ENCODE measurements at regions not wholly inside any gene's neighbourhood (a gene's known extent, or its start where the extent isn't known, plus 50 kb on each side); places are given as distances from the start of the nearest gene placed in this dataset.

GRCh38 chr11:111120161-111120560, 125.4 kb upstream of the POU2AF2 start:
- H3K9me3 Mint-ChIP-seq (ENCODE audit: unreplicated experiment), result no peaks in the 10 kb centered on the region
- no peak for TF ChIP-seq CTCF (IDR thresholded peaks at IDR 0.05; ENCODE audit: unreplicated experiment)
- no peak overlapping the region for H3K27ac Mint-ChIP-seq (ENCODE audit: unreplicated experiment)

GRCh38 chr11:111119751-111120150, 125.8 kb upstream of the POU2AF2 start:
- H3K4me1 Mint-ChIP-seq (ENCODE audit: unreplicated experiment), result no peaks in the 10 kb centered on the region
- H3K27ac Mint-ChIP-seq (ENCODE audit: unreplicated experiment), result no peak overlapping the region
- no peak overlapping the region for H3K4me3 Mint-ChIP-seq (ENCODE audit: unreplicated experiment)
- no peak for DNase-seq (ENCODE audit: low spot score)
- no peaks in the 10 kb centered on the region for H3K36me3 Mint-ChIP-seq (ENCODE audit: low read depth, unreplicated experiment)
- TF ChIP-seq CTCF (IDR thresholded peaks at IDR 0.05; ENCODE audit: unreplicated experiment), result no peak
- peaks cover 3% of the 10 kb centered on the region for H3K27me3 Mint-ChIP-seq (ENCODE audit: unreplicated experiment)
- no peaks in the 10 kb centered on the region for H3K9me3 Mint-ChIP-seq (ENCODE audit: unreplicated experiment)

More at GRCh38 chr11:111120161-111120560, 125.4 kb upstream of the POU2AF2 start:
- DNase-seq (ENCODE audit: low spot score), result no peak
- H3K27me3 Mint-ChIP-seq (ENCODE audit: unreplicated experiment), result peaks cover 3% of the 10 kb centered on the region
- H3K4me1 Mint-ChIP-seq (ENCODE audit: unreplicated experiment), result no peaks in the 10 kb centered on the region
- no peak overlapping the region for H3K4me3 Mint-ChIP-seq (ENCODE audit: unreplicated experiment)
- no peaks in the 10 kb centered on the region for H3K36me3 Mint-ChIP-seq (ENCODE audit: low read depth, unreplicated experiment)

GRCh38 chr11:111115890-111116289, 129.6 kb upstream of the POU2AF2 start:
- DNase-seq (ENCODE audit: low spot score), result no peak
- no peak for TF ChIP-seq CTCF (IDR thresholded peaks at IDR 0.05; ENCODE audit: unreplicated experiment)
- H3K4me1 Mint-ChIP-seq (ENCODE audit: unreplicated experiment), result peaks cover 3% of the 10 kb centered on the region
- H3K9me3 Mint-ChIP-seq (ENCODE audit: unreplicated experiment), result no peaks in the 10 kb centered on the region
- no peak overlapping the region for H3K27ac Mint-ChIP-seq (ENCODE audit: unreplicated experiment)
- H3K36me3 Mint-ChIP-seq (ENCODE audit: low read depth, unreplicated experiment), result no peaks in the 10 kb centered on the region
- no peak overlapping the region for H3K4me3 Mint-ChIP-seq (ENCODE audit: unreplicated experiment)
- peaks cover 4% of the 10 kb centered on the region for H3K27me3 Mint-ChIP-seq (ENCODE audit: unreplicated experiment)

- Mint-ChIP-seq H3K27ac (ENCODE audit: unreplicated experiment) (no peak overlapping the region), H3K9me3 (ENCODE audit: unreplicated experiment) (no peaks in the 10 kb centered on the region), H3K27me3 (ENCODE audit: unreplicated experiment) (peaks cover 4% of the 10 kb centered on the region), H3K4me1 (ENCODE audit: unreplicated experiment) (peaks cover 3% of the 10 kb centered on the region), H3K4me3 (ENCODE audit: unreplicated experiment) (no peak overlapping the region), H3K36me3 (ENCODE audit: low read depth, unreplicated experiment) (no peaks in the 10 kb centered on the region)
- no peak for TF ChIP-seq CTCF (IDR thresholded peaks at IDR 0.05; ENCODE audit: unreplicated experiment)
- DNase-seq (ENCODE audit: low spot score), result no peak
These were observed 131.4 kb upstream of the POU2AF2 start for GRCh38 chr11:111114091-111114490.

GRCh38 chr11:111112614-111113013, 132.9 kb upstream of the POU2AF2 start:
- H3K27ac Mint-ChIP-seq (ENCODE audit: unreplicated experiment), result no peak overlapping the region
- no peak overlapping the region for H3K4me3 Mint-ChIP-seq (ENCODE audit: unreplicated experiment)
- peaks cover 1% of the 10 kb centered on the region for H3K27me3 Mint-ChIP-seq (ENCODE audit: unreplicated experiment)
- no peak for TF ChIP-seq CTCF (IDR thresholded peaks at IDR 0.05; ENCODE audit: unreplicated experiment)
- H3K9me3 Mint-ChIP-seq (ENCODE audit: unreplicated experiment), result no peaks in the 10 kb centered on the region
- no peak for DNase-seq (ENCODE audit: low spot score)
- peaks cover 3% of the 10 kb centered on the region for H3K4me1 Mint-ChIP-seq (ENCODE audit: unreplicated experiment)
- no peaks in the 10 kb centered on the region for H3K36me3 Mint-ChIP-seq (ENCODE audit: low read depth, unreplicated experiment)
